ENCODE measurements at regions not wholly inside any gene's neighbourhood (a gene's known extent, or its start where the extent isn't known, plus 50 kb on each side); places are given as distances from the start of the nearest gene placed in this dataset.

- TF ChIP-seq CTCF (IDR thresholded peaks at IDR 0.05) (no peak), POLR2A (IDR thresholded peaks at IDR 0.05) (no peak), EP300 (IDR thresholded peaks at IDR 0.05) (no peak), POLR2AphosphoS5 (IDR thresholded peaks at IDR 0.05) (no peak)
Observed at GRCh38 chr11:30733748-30734147, 147.6 kb upstream of the MPPED2 start.
